ENCODE measurements at regions not wholly inside any gene's neighbourhood (a gene's known extent, or its start where the extent isn't known, plus 50 kb on each side); places are given as distances from the start of the nearest gene placed in this dataset.

DNA sequence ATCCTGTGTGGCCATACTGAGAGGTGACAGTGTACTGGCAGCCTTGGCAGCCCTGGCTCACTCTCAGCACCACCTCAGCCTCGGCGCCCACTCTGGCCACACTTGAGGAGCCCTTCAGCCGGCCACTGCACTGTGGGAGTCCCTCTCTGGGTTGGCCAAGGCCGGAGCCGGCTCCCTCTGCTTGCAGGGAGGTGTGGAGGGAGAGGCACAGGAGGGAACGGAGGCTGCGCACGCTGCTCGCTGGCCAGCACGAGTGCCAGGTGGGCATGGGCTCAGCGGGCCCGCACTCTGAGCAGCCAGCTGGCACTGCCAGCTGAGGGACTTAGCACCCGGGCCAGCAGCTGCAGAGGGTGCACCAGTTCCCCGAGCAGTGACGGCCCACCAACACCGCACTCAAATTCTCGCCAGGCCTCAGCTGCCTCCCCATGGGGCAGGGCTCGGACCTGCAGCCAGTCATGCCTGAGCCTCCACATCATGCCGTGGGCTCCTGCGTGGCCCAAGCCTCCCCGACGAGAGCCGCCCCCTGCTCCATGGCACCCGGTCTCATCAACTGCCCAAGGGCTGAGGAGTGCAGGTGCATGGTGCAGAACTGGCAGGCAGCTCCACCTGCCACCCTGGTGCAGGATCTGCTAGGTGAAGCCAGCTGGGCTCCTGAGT lies 184.4 kb upstream of the TOX3 start:
- Histone ChIP-seq H3K9me3 (no peaks in the 10 kb centered on the region), H3K27ac (no peak overlapping the region), H3K36me3 (no peaks in the 10 kb centered on the region), H3K4me1 (no peaks in the 10 kb centered on the region), H3K27me3 (no peaks in the 10 kb centered on the region), H3K4me3 (no peak overlapping the region)
- intact Hi-C loops (cut with DNase I): no loop called here
- TF ChIP-seq, protein P1, sequence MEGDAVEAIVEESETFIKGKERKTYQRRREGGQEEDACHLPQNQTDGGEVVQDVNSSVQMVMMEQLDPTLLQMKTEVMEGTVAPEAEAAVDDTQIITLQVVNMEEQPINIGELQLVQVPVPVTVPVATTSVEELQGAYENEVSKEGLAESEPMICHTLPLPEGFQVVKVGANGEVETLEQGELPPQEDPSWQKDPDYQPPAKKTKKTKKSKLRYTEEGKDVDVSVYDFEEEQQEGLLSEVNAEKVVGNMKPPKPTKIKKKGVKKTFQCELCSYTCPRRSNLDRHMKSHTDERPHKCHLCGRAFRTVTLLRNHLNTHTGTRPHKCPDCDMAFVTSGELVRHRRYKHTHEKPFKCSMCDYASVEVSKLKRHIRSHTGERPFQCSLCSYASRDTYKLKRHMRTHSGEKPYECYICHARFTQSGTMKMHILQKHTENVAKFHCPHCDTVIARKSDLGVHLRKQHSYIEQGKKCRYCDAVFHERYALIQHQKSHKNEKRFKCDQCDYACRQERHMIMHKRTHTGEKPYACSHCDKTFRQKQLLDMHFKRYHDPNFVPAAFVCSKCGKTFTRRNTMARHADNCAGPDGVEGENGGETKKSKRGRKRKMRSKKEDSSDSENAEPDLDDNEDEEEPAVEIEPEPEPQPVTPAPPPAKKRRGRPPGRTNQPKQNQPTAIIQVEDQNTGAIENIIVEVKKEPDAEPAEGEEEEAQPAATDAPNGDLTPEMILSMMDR (IDR thresholded peaks at IDR 0.05): no peak
- DNase-seq (no peak), ATAC-seq (no peak)

DNA sequence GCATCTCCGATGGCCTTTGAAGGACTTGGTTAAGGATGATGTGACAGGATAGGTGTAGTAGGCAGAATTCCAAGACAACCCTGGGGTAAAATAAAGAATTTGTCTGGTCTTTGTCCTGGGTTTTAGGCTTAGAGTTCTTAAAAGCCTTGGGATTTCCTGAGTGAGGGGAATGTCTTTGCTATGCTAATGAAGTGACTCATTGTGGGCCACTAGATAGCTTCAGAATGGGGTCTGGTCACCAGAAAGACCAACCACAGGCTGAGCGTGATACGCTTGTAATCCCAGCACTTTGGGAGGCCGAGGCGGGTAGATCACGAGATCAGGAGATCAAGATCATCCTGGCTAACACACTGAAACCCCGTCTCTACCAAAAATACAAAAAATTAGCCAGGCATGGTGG lies 182.8 kb upstream of the TOX3 start:
- Histone ChIP-seq H3K36me3 (no peaks in the 10 kb centered on the region), H3K27ac (no peak overlapping the region), H3K9me3 (no peaks in the 10 kb centered on the region), H3K4me1 (no peaks in the 10 kb centered on the region), H3K4me3 (no peak overlapping the region), H3K27me3 (no peaks in the 10 kb centered on the region)
- ATAC-seq: no peak
- intact Hi-C loops (cut with DNase I): no loop called here
- no peak for DNase-seq
- TF ChIP-seq, protein P1 (IDR thresholded peaks at IDR 0.05): no peak

DNA sequence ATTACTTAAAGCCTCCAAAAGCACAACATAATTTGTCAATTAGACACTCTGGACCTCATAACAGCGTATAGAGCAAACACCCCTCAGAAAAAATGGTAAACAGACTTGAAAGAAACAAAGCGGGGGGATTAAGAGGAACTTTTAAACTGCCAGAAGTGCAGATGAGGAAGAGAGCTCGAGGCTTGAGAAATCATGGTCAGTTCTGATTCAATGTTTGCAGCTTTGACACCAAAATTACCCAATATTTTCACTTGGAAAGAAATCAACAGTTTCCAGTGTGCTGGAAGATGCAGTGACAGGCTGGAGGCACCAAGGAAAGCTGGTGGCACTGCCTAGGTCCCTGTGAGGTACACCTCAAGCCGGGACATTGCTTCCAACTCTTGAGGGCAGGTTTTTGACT lies 180.9 kb upstream of the TOX3 start:
- ATAC-seq: peak; percentile 50

DNA sequence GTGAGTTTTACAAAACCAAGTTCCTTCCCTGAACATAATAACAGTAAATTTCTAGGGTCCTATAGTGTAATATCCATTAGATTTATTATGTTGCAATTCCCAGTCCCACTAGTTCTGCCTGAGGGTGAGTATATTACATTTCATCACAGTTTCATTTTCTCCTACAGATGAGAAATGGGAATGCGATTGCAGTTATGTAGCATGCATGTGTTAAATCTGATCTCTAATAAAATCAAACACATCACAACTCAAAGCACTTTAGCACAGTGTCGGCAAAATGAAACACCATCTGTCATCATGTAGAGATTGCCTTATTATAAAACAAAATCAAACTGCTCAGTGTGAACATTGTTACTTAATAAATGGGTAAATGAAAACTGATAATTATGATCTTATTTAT lies 180.5 kb upstream of the TOX3 start:
- H3K27me3 ChIP-seq: no peaks in the 10 kb centered on the region
- no peak for DNase-seq

More for the DNA sequence above, 180.9 kb upstream of the TOX3 start:
- Histone ChIP-seq H3K4me1 (no peaks in the 10 kb centered on the region), H3K4me3 (no peak overlapping the region), H3K9me3 (no peaks in the 10 kb centered on the region), H3K27ac (no peak overlapping the region), H3K36me3 (no peaks in the 10 kb centered on the region), H3K27me3 (no peaks in the 10 kb centered on the region)
- TF ChIP-seq, protein P1 (IDR thresholded peaks at IDR 0.05): no peak
- intact Hi-C loops (cut with DNase I): no loop called here
- no peak for DNase-seq

DNA sequence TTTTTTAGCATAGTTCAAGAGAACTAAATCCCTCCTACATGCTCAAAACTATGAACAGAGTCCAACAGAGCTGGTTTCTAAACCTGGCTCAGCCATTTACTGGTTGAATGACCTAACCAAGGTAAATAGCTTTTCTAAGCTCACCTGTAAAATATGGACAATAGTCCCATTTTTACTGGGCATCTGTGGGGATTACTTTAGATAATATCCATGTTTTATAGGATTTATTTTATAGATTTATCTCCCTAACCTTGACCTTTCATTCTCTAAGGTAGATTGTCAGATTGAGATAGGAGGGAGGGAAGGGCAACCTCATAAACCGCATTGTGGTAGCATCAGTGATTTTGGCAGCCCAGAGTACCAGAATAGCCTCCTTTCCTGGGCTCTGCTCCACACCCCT lies 178.5 kb upstream of the TOX3 start:
- no peaks in the 10 kb centered on the region for H3K9me3 ChIP-seq
- no peaks in the 10 kb centered on the region for H3K36me3 ChIP-seq
- no peaks in the 10 kb centered on the region for H3K4me1 ChIP-seq
- TF ChIP-seq, protein P1 (IDR thresholded peaks at IDR 0.05): no peak
- no peak for ATAC-seq
- no peak overlapping the region for H3K27ac ChIP-seq
- H3K27me3 ChIP-seq: no peaks in the 10 kb centered on the region
- H3K4me3 ChIP-seq: no peak overlapping the region
- intact Hi-C loops (cut with DNase I): no loop called here
- no peak for DNase-seq

More for the DNA sequence above, 180.5 kb upstream of the TOX3 start:
- Histone ChIP-seq H3K4me1 (no peaks in the 10 kb centered on the region), H3K27ac (no peak overlapping the region), H3K9me3 (no peaks in the 10 kb centered on the region), H3K4me3 (no peak overlapping the region), H3K36me3 (no peaks in the 10 kb centered on the region)
- TF ChIP-seq, protein P1 (IDR thresholded peaks at IDR 0.05): no peak
- ATAC-seq: peak; percentile 27
- intact Hi-C loops (cut with DNase I): no loop called here

DNA sequence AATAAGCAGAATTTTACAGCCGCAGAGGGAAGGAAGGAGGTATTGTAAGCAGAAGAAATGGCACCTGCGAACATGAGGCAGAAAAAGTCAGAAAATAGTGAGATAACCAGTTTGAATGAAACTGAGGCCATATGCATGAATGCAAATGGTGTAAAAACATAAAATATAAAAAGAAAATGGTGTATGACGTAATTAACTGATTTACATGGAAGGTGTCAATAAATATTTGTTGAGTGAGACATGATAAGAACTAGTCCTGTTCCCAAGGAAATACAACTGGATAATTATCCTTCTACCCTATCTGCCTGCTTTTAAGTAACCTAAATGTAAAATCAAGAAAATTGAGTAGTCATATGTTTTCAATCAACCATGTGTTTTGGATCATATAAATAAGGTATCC lies 178.1 kb upstream of the TOX3 start:
- no peak overlapping the region for H3K27ac ChIP-seq
- intact Hi-C loops (cut with DNase I): no loop called here
- no peaks in the 10 kb centered on the region for H3K27me3 ChIP-seq
- no peaks in the 10 kb centered on the region for H3K36me3 ChIP-seq
- H3K9me3 ChIP-seq: no peaks in the 10 kb centered on the region
- ATAC-seq (no peak), DNase-seq (no peak)
- TF ChIP-seq, protein P1 (IDR thresholded peaks at IDR 0.05): no peak
- H3K4me1 ChIP-seq: no peaks in the 10 kb centered on the region
- no peak overlapping the region for H3K4me3 ChIP-seq

All from upper lobe of right lung (tissue), 1 donor.